Colonic mucosa (tissue), 4 donors: ENCODE measurements at regions not wholly inside any gene's neighbourhood (a gene's known extent, or its start where the extent isn't known, plus 50 kb on each side); places are given as distances from the start of the nearest gene placed in this dataset.

Source experiments
- DNase-seq: peaks from one replicate; pipeline ENCODE4 v3.0.0-alpha.2; 2020
- H3K27ac ChIP-seq: fragments of 200-600 bp; one replicate; pipeline ENCODE4 v1.8.0; 2021
- H3K27me3 ChIP-seq: fragments of 200-600 bp; one replicate; pipeline ENCODE4 v1.8.0; 2021
- H3K36me3 ChIP-seq: fragments of 200-600 bp; one replicate; pipeline ENCODE4 v1.8.0; 2021
- H3K4me1 ChIP-seq: fragments of 200-600 bp; one replicate; pipeline ENCODE4 v1.8.0; 2021; ENCODE audit warnings: mild to moderate bottlenecking
- H3K4me3 ChIP-seq: fragments of 200-600 bp; one replicate; pipeline ENCODE4 v1.8.0; 2021
- H3K9ac ChIP-seq, 2 donors: one replicate each; pipeline ENCODE4 v1.7.0; 2013; ENCODE audit warnings: control low read depth in 2 of 2, low read depth in 2 of 2, low read length in 2 of 2
- H3K9me3 ChIP-seq: fragments of 200-600 bp; one replicate; pipeline ENCODE4 v1.8.0; 2021
- CTCF ChIP-seq: fragments of 200-600 bp; IDR thresholded peaks from one replicate; pipeline ENCODE4 v1.8.0; 2022; ENCODE audit warnings: antibody characterized with exemption, mild to moderate bottlenecking
- intact Hi-C: fragments of 100-400 bp; cut with DNase I; formaldehyde crosslinking; loops from one replicate; pipeline ENCODE4 v1.14.1; 2022
- donor health status: healthy.
- donor health status: DM: no; HTN: no; CAD: no.
- donor health status: DM: no; HTN: no; CAD: no.

- Histone ChIP-seq H3K4me3 (no peak overlapping the region), H3K36me3 (no peaks in the 10 kb centered on the region), H3K27ac (no peak overlapping the region), H3K9ac (no peak overlapping the region), H3K4me1 (no peaks in the 10 kb centered on the region), H3K9me3 (no peaks in the 10 kb centered on the region), H3K27me3 (no peaks in the 10 kb centered on the region)
- intact Hi-C loops, result no loop called here
- TF ChIP-seq CTCF, result no peak
- no peak for DNase-seq
Observed at GRCh38 chr4:170623899-170624298, 534.1 kb upstream of the AADAT start.

GRCh38 chr4:170610434-170610833 is 520.7 kb upstream of the AADAT start:
- no peak overlapping the region for H3K9ac ChIP-seq
- TF ChIP-seq CTCF, result no peak
- no peaks in the 10 kb centered on the region for H3K27me3 ChIP-seq
- H3K9me3 ChIP-seq, result no peaks in the 10 kb centered on the region
- H3K4me3 ChIP-seq, result no peak overlapping the region
- H3K4me1 ChIP-seq, result no peaks in the 10 kb centered on the region
- intact Hi-C loops, result no loop called here
- H3K36me3 ChIP-seq, result no peaks in the 10 kb centered on the region
- H3K27ac ChIP-seq, result no peak overlapping the region
- no peak for DNase-seq

- intact Hi-C loops, result no loop called here
- Histone ChIP-seq H3K9me3 (no peaks in the 10 kb centered on the region), H3K4me3 (no peak overlapping the region), H3K4me1 (no peaks in the 10 kb centered on the region), H3K9ac (no peak overlapping the region), H3K36me3 (no peaks in the 10 kb centered on the region), H3K27me3 (no peaks in the 10 kb centered on the region), H3K27ac (no peak overlapping the region)
- DNase-seq, result no peak
- TF ChIP-seq CTCF, result no peak
Observed at GRCh38 chr4:170599894-170600293, 510.1 kb upstream of the AADAT start.

- H3K36me3 ChIP-seq, result no peaks in the 10 kb centered on the region
- intact Hi-C loops, result no loop called here
- no peaks in the 10 kb centered on the region for H3K4me1 ChIP-seq
- TF ChIP-seq CTCF, result no peak
- no peaks in the 10 kb centered on the region for H3K27me3 ChIP-seq
- no peak overlapping the region for H3K4me3 ChIP-seq
- no peak overlapping the region for H3K9ac ChIP-seq
- no peaks in the 10 kb centered on the region for H3K9me3 ChIP-seq
- DNase-seq, result no peak
- no peak overlapping the region for H3K27ac ChIP-seq
Observed at GRCh38 chr4:170591076-170591475, 501.3 kb upstream of the AADAT start.

- H3K9ac ChIP-seq, result no peak overlapping the region
- H3K36me3 ChIP-seq, result no peaks in the 10 kb centered on the region
- H3K9me3 ChIP-seq, result no peaks in the 10 kb centered on the region
- no peak for TF ChIP-seq CTCF
- no peak for DNase-seq
- H3K4me1 ChIP-seq, result no peaks in the 10 kb centered on the region
- no peak overlapping the region for H3K27ac ChIP-seq
- no peak overlapping the region for H3K4me3 ChIP-seq
- no peaks in the 10 kb centered on the region for H3K27me3 ChIP-seq
- intact Hi-C loops, result no loop called here
Observed at GRCh38 chr4:170589597-170590191, 499.9 kb upstream of the AADAT start.
